NCI-H2171 (cell line): ENCODE measurements at regions not wholly inside any gene's neighbourhood (a gene's known extent, or its start where the extent isn't known, plus 50 kb on each side); places are given as distances from the start of the nearest gene placed in this dataset.

ENCODE experiments used
- DNase-seq: peaks from one replicate; lab custom pipeline; 2025; lab: John Stamatoyannopoulos, UW

- no peak for DNase-seq
Measured at GRCh38 chr2:120917886-120918285, 182.2 kb downstream of the GLI2 start.

- DNase-seq, result no peak
Measured at GRCh38 chr2:120919216-120919615, 183.5 kb downstream of the GLI2 start.

GRCh38 chr2:120919771-120920453 lies 184.2 kb downstream of the GLI2 start:
- DNase-seq, result no peak

- no peak for DNase-seq
Measured at GRCh38 chr2:120920454-120921148, 184.9 kb downstream of the GLI2 start.

GRCh38 chr2:120921457-120921856 lies 185.8 kb downstream of the GLI2 start:
- DNase-seq, result no peak

GRCh38 chr2:120922571-120923332 lies 187.1 kb downstream of the GLI2 start:
- no peak for DNase-seq

GRCh38 chr2:120923426-120923825 lies 187.8 kb downstream of the GLI2 start:
- DNase-seq, result no peak

- DNase-seq, result no peak
Measured at GRCh38 chr2:120924924-120925323, 189.3 kb downstream of the GLI2 start.

GRCh38 chr2:120926463-120927264 lies 191.0 kb downstream of the GLI2 start:
- DNase-seq, result no peak

- no peak for DNase-seq
Measured at GRCh38 chr2:120927265-120927628, 191.6 kb downstream of the GLI2 start.

GRCh38 chr2:120929829-120930228 lies 194.2 kb downstream of the GLI2 start:
- DNase-seq, result no peak

GRCh38 chr2:120930236-120930635 lies 194.6 kb downstream of the GLI2 start:
- no peak for DNase-seq

- no peak for DNase-seq
Measured at GRCh38 chr2:120930864-120931263, 195.2 kb downstream of the GLI2 start.

GRCh38 chr2:120932472-120932871 lies 196.8 kb downstream of the GLI2 start:
- DNase-seq, result no peak

- no peak for DNase-seq
Measured at GRCh38 chr2:120932881-120933280, 197.2 kb downstream of the GLI2 start.

GRCh38 chr2:120933693-120934573 lies 198.3 kb downstream of the GLI2 start:
- DNase-seq, result no peak

GRCh38 chr2:120934574-120935338 lies 199.1 kb downstream of the GLI2 start:
- DNase-seq, result no peak

- no peak for DNase-seq
Measured at GRCh38 chr2:120935339-120936313, 200.0 kb downstream of the GLI2 start.
